RWPE1 (cell line): ENCODE measurements at regions not wholly inside any gene's neighbourhood (a gene's known extent, or its start where the extent isn't known, plus 50 kb on each side); places are given as distances from the start of the nearest gene placed in this dataset.

Experiments
- CTCF ChIA-PET: fragments of 350-600 bp; sonication (Branson Sonifier 250); formaldehyde crosslinking; extraction: SDS; loops from one replicate; lab custom pipeline; 2021; lab: Yijun Ruan, JAX
- POLR2A ChIA-PET: fragments of 400-600 bp; formaldehyde crosslinking; extraction: SDS; loops from one replicate; lab custom pipeline; 2020; ENCODE audit warnings: antibody characterized with exemption; ENCODE audit not compliant: low non-redundant PET; lab: Yijun Ruan, JAX
- DNase-seq: peaks from one replicate; pipeline ENCODE4 v3.0.0; 2012; ENCODE audit warnings: low spot score
- H3K27ac ChIP-seq: fragments of 450-650 bp; 2 replicates; pipeline ENCODE4 v1.5.1; 2017
- TF ChIP-seq, protein P1 (sequence below): fragments of 450-650 bp; conservative IDR thresholded peaks from 2 replicates; pipeline ENCODE4 v1.5.1; 2017; ENCODE audit warnings: low read depth, mild to moderate bottlenecking

DNA sequence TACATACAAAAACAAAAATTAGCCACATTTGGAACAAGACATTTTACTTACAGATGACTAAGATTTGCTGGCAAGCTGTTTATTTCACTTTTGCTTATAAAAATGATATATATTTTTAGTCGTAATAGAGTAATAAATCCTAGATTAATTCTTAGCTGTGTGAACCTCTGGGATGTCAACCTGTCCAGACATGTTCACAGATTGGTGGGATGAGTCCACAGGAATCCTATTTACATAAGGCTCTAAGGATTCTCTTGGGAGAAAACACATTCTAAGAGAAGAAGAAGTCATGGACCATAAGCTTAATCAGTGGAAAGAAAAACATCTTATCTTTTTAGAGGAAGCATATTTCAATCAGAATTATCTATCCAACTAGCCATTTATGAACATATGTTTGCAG lies 797.4 kb downstream of the C12orf50 start:
- ChIA-PET POLR2A (no interaction called here), CTCF (interaction anchor here (0.6 kb wide), 1 partner anchor 290 kb away, joined by 3 read pairs; no protein-coding TSS in a partner anchor)
- H3K27ac ChIP-seq, result no peak overlapping the region
- TF ChIP-seq, protein P1, sequence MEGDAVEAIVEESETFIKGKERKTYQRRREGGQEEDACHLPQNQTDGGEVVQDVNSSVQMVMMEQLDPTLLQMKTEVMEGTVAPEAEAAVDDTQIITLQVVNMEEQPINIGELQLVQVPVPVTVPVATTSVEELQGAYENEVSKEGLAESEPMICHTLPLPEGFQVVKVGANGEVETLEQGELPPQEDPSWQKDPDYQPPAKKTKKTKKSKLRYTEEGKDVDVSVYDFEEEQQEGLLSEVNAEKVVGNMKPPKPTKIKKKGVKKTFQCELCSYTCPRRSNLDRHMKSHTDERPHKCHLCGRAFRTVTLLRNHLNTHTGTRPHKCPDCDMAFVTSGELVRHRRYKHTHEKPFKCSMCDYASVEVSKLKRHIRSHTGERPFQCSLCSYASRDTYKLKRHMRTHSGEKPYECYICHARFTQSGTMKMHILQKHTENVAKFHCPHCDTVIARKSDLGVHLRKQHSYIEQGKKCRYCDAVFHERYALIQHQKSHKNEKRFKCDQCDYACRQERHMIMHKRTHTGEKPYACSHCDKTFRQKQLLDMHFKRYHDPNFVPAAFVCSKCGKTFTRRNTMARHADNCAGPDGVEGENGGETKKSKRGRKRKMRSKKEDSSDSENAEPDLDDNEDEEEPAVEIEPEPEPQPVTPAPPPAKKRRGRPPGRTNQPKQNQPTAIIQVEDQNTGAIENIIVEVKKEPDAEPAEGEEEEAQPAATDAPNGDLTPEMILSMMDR, result no peak
- peak; percentile 42 for DNase-seq

DNA sequence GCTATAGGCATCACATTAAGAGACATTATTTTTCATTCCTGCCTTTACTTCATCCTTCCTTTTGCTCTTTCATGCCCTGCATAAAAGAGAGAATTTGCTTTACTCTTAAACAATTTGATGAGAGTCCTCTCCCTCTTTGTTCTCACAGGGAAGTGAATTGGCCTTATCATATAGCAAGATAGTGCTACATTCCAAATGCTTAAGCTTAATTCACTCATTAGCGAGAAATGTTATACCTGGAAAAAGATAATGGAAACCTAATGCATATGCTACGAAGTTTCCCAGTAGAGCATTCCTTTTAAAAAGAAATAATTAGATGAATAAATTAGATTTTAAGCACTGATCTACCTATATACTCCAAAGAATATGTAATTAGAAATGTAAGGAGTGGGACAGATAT lies 798.8 kb downstream of the C12orf50 start:
- POLR2A ChIA-PET, result no interaction called here
- no peak overlapping the region for H3K27ac ChIP-seq
- no peak for DNase-seq
- CTCF ChIA-PET, result no interaction called here
- TF ChIP-seq, protein P1, result no peak

DNA sequence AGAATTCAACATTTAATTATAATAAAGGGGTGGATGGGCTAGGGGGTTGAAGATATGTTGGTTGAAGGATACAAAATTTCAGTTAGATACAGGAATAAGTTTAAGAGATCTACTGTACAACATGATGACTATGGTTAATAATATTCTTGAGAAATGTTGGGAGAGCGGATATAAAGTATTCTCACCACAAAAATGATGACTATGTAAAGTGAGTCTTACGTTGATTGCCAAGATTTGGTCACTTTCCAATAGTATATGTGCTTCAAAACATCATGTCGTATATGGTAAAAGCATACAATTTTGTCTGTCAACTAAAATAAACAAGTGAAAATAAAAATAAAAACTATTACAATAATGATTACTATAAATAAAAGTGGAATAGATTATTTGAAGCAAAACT lies 802.0 kb downstream of the C12orf50 start:
- POLR2A ChIA-PET, result no interaction called here
- CTCF ChIA-PET, result no interaction called here
- H3K27ac ChIP-seq, result no peak overlapping the region
- TF ChIP-seq, protein P1, result no peak
- DNase-seq, result no peak

DNA sequence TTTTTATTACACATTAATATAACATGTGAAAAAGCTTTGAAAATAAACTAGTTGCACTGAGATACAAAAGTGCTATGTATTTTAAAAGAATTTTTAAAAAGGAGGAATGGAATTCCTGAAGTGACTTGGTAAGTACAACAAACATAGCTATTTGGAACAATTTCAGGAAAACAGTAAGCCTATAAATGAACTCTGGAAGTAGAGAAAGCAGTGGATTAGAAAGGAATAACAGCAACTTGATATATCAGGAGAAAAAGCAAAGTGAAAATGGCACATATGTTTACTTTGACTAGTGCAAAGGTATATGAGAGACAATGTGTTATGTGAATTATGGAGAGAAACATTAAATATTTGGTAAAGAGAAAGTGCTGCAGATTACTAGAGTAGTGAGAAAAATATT lies 811.7 kb downstream of the C12orf50 start:
- H3K27ac ChIP-seq, result no peak overlapping the region
- POLR2A ChIA-PET, result no interaction called here
- TF ChIP-seq, protein P1, result no peak
- CTCF ChIA-PET, result interaction anchor here (0.6 kb wide), 1 partner anchor 836 kb away, joined by 3 read pairs; no protein-coding TSS in a partner anchor
- no peak for DNase-seq

DNA sequence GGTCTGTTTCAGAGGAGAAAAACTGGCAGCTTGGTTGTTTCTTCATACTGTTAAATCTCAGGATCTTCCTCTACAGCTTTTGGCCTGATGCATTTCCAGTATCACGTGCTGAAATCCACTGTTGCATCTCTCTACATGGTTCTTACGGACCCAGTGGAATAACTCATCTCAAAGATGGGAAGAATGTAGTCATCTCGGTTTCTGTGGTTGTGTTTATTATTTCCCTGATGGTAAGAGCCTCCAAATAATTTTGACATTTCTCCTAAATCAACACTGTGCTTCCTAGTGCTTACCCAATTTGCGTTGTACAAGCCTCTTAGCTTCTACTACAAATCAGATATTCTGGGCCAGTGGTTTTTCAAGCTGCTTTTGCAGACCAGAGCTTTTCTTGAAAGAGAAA lies 812.8 kb downstream of the C12orf50 start:
- CTCF ChIA-PET, result no interaction called here
- TF ChIP-seq, protein P1, result no peak
- H3K27ac ChIP-seq, result no peak overlapping the region
- POLR2A ChIA-PET, result no interaction called here
- no peak for DNase-seq

DNA sequence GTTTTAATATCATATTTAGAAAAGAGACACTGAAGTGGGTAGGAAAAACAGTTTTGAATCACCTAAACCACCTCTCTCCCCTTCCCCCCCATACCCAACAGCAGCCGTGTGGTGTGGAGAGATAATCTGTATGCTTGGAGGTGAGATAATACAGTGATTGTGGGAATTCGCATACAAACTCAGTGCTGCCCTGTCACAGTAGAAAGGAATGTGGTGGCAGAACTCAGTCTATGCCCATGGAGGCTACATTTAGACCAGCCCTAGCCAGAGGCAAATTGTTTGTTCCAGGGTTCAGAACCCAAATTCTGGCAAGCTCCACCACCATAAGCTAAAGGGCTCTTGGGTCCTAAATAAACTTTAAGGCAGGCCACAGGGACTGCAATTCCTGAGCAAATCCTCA lies 827.0 kb downstream of the C12orf50 start:
- no peak for DNase-seq
- POLR2A ChIA-PET, result no interaction called here
- TF ChIP-seq, protein P1, result no peak
- no peak overlapping the region for H3K27ac ChIP-seq
- CTCF ChIA-PET, result interaction anchor here (0.6 kb wide), 1 partner anchor 346 kb away, joined by 3 read pairs; no protein-coding TSS in a partner anchor

DNA sequence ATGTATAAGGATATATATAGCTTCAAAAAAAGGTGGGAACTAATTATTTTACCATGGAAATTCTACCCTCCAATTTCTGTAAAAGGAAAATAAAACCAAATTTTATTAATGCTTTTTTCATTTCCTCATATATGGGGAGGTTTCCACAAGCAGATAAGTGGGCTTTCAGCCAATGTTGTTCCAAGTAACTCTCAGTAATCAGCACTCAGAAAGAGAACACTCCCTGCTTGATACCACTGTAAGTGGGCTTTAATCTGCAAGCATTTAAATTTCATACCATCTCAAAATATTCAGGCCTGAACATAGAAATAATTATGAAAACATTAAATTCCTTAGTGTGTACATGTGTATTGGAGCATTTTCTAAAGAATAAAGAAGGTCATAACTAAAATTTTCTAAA lies 827.6 kb downstream of the C12orf50 start:
- CTCF ChIA-PET, result no interaction called here

More for the DNA sequence above, 827.6 kb downstream of the C12orf50 start:
- no peak for DNase-seq
- H3K27ac ChIP-seq, result no peak overlapping the region
- POLR2A ChIA-PET, result no interaction called here
- TF ChIP-seq, protein P1, result no peak
